A172 (cell line): ENCODE measurements at regions not wholly inside any gene's neighbourhood (a gene's known extent, or its start where the extent isn't known, plus 50 kb on each side); places are given as distances from the start of the nearest gene placed in this dataset.
"Not testable (repeated sequence)": the region's sequence is repeated elsewhere in the genome, so short reads cannot be mapped to it uniquely, and the experiment has no call there.

Source experiments
- DNase-seq: peaks from one replicate; pipeline ENCODE4 v3.0.0-alpha.2; 2015; ENCODE audit warnings: low spot score

DNA sequence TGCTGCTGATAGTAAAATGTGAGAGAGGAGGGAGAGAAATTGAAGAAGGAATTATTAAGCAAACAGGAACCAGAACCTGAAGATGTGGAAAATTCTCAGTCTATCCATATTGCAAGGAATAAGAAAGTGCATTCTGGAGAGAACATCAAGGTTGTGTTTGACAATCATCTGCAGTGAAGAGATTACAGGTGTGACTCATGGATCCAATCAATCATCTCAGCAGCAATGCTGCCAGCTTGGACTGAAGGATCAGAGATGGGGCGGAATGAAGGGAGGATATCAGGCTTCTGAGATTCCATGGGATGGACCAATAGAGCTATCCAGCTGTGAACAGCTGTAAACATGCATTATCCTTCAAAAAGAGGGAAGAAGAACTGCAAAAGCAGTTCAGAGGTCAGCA lies 247.3 kb downstream of the LPIN1 start:
- DNase-seq = no peak

GRCh38 chr2:11995456-11995855 lies 249.0 kb downstream of the LPIN1 start:
- peak; percentile 29 for DNase-seq

DNA sequence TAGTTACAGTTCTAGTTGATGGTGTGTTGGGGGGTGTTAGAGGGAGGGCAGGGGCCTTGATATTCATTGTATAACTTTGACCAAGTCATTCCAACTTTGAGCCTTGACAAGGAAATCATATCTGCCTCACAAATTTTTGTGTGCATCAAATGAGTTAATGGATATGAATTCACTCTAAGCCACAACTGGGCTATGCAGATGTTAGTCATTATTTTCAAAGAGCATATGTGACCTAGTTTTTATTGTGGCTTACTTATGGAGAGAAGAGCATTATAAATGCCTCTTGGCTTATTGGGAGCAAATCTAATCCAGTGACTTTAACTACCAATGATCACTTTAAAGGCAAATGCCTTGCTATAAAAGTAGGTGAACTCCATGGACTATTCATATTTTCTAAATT lies 250.2 kb downstream of the LPIN1 start:
- no peak for DNase-seq

DNA sequence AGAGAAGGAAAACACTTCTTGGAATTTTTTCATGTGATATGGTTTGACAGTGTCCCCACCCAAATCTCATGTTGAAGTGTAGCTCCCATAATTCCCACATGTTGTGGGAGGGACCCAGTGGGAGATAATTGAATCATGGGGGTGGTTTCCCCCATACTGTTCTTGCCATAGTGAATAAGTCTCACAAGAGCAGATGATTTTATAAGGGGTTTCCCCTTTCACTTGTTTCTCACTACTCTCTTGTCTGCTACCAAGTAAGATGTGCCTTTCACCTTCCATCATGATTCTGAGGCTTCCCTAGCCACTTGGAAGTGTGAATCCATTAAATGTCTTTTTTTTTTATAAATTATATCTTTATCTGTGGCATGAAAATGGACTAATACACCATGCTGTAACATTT lies 250.7 kb downstream of the LPIN1 start:
- no peak for DNase-seq

DNA sequence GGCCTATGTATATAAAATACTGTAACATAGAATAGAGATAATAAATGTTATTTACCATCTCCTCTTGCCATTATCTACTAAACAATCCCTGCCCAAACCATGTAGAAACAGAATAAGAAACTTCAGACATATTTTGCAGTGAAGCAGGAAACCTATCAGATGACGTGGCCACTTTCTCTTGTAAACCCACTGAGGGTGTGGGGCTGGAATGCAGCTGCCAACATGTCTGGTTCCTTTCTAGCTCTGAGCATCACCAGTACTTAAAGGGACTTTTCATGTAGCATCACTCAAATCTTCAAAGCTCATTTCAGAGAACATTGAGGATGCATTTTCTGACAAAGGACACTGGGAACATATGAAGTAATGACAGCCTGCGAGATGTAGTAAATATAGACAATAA lies 251.8 kb downstream of the LPIN1 start:
- DNase-seq = peak; percentile 22

- no peak for DNase-seq
Observed at GRCh38 chr2:11998626-11999378, 252.4 kb downstream of the LPIN1 start.

- no peak for DNase-seq
Observed at GRCh38 chr2:12001621-12002020, 255.2 kb downstream of the LPIN1 start.

DNA sequence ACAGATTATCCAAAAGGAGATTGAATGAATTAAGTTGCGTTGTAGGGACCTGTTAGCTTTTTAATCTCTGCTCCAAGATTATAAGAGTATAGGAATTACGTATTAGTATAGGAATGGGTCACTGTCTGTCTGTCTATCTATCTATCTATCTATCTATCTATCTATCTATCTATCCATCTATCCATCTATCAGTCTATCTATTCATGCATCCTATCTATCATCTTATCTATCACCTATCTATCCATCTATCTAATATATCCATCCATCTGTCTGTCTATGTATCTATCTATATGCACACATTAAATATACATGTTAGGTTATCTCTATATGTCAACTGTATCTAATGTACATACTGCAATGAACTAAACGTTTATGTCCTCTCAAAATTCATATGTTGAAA lies 255.8 kb downstream of the LPIN1 start:
- no peak for DNase-seq

DNA sequence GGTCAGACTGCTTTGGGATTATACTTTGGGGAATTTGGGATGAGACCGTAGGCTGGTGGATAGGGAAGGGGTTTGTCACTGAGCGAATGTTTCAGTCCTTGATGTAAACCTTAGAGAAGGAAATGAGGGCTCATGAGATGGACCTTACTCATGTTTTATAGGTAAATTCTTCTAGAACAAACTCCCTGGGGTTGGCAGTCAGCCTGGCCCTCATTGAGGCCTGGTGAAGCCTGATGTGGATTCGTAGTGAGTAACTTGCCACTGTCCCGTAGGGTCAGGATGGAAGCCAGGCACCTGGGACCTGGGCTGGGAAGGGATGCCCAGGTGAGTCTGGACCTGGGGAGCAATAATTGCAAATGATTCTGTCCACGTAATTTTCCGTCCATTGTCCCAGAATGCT lies 258.3 kb downstream of the LPIN1 start:
- DNase-seq = no peak

- peak; percentile 87 for DNase-seq
Observed at GRCh38 chr2:12005886-12006681, 259.7 kb downstream of the LPIN1 start.

DNA sequence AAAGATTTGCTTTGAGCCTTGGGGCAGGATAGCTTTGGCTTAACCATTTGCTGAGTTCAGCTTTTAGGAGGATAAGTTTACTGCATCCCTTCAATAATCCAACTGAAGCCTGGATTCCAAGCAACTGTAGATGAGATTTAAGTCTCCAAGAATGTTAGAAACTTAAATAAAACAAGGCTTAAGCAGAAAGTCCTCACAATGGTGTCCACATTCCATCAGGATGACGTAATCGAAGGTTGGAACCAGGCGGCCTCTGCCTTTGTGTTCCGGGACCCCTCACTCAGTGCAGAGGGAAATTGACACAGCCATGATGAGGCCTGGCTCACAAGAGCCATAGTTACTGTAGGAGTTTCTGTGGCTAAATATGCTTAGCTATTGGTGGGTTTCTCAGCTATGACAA lies 260.4 kb downstream of the LPIN1 start:
- DNase-seq = peak; percentile 63

GRCh38 chr2:12007282-12007681 lies 260.9 kb downstream of the LPIN1 start:
- no peak for DNase-seq

GRCh38 chr2:12008425-12009061 lies 262.1 kb downstream of the LPIN1 start:
- peak; percentile 77 for DNase-seq

- DNase-seq = no peak
Observed at GRCh38 chr2:12009323-12009905, 263.0 kb downstream of the LPIN1 start.

GRCh38 chr2:12010059-12010458 lies 263.6 kb downstream of the LPIN1 start:
- no peak for DNase-seq

- no peak for DNase-seq
Observed at GRCh38 chr2:12010779-12011178, 264.3 kb downstream of the LPIN1 start.

DNA sequence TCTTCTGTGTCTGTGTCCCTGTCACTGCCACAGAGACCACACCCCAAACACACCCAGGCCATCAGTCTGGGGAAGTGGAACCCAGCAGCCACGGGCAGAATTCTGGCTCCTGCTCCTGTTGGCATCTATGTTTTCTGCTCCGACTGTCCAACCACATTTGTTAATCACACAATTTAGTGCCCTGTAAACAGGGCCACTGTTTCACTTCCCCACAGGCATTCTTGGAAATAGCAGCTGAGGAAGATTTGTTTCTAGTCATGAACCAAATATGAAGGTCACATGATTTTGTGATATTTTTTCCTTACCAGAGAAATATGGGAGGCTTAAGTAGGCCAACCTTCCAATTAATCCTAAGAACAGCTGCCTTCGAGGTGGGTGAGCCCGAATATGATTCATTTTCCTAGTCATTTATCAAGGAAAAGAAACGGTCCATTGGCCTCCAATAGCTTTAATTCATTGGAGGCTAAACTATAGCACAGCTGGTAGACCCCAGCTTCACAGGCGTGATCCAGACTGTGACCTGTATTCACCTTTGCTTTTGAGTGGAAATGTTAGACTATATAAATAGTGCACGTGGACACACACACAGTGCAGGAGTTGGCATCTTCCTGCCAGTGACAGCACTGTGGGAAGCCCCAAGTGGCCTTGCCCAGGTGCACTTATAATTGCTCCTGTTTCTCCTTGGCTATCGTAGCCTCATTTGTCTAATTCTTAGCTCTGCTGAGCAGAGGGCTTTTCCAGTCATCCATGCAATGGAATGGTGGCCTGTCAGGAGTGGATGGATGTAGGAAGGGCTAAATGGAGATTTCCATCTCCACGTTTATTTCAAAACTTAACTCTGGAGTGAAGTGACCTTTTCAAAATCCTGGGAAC lies 267.9 kb downstream of the LPIN1 start:
- peak; percentile 85 for DNase-seq

GRCh38 chr2:12017499-12018157 lies 271.2 kb downstream of the LPIN1 start:
- no peak for DNase-seq

DNA sequence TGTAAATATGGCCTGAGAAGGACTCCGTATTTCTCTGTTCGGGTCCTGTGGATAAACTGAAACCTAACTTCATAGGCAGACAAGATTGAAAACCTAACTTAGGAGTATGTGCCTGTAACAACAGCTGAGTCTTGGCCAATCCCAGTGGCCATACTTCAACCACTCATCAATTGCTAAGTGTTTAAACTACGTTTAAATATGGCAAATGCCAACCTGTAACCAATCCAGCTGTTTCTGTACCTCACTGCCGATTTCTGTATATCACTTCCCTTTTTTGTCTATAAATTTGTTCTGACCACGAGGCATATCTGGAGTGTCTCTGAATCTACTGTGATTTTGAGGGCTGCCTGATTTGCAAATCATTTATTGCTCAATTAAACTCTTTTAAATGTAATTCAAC lies 272.3 kb downstream of the LPIN1 start:
- not testable (repeated sequence) for DNase-seq

- DNase-seq = no peak
Observed at GRCh38 chr2:12020833-12021469, 274.5 kb downstream of the LPIN1 start.
